ENCODE measurements at regions not wholly inside any gene's neighbourhood (a gene's known extent, or its start where the extent isn't known, plus 50 kb on each side); places are given as distances from the start of the nearest gene placed in this dataset.

DNA sequence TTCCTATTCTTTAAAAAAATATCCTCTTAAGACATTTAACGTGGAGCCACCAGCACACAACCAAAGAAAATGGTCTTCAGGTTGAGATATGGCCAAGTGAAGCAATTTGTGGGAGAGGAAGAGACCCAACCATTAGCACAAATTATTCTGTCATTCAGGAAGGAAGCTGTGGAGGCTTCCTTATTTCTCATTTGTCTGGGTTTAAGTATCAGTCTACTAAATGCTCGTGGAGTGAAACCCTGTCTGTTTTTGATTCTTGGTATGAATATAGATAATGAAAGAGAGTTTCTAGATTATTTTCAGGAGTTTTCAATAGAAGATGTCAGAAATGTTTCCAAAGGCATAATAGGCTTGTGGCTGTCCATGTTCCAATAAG is 125.1 kb downstream of the GPR65 start:
- peaks cover 31% of the 10 kb centered on the region for H3K4me1 Mint-ChIP-seq
- H3K4me3 Mint-ChIP-seq, result peak overlapping the region; percentile 60 to 83
- Histone ChIP-seq H3K27me3 (ENCODE audit: control insufficient read depth in 2 of 2, insufficient read depth in 2 of 2, low read length in 2 of 2) (no peaks in the 10 kb centered on the region), H3K4me3 (replicated peaks in 1 of 3; ENCODE audit: low read depth in 2 of 3, low read length in 3 of 3) (peak overlapping the region; percentile 9 to 63 (median 57)), H4K20me1 (ENCODE audit: insufficient read depth, low read length) (no peaks in the 10 kb centered on the region), H3K36me3 (replicated peaks in 1 of 2; ENCODE audit: control insufficient read depth in 1 of 2, insufficient read depth in 2 of 2, low read length in 2 of 2) (no peaks in the 10 kb centered on the region), H3K9ac (ENCODE audit: insufficient read depth, low read length, poor library complexity, severe bottlenecking) (peak overlapping the region; percentile 27), H2AFZ (ENCODE audit: insufficient read depth, low read depth, low read length, poor library complexity, severe bottlenecking) (peak overlapping the region; percentile 44), H3K27ac (ENCODE audit: low read depth in 1 of 2, low read length in 2 of 2) (peak overlapping the region; percentile 51 to 88), H3K4me1 (ENCODE audit: control insufficient read depth in 1 of 2, insufficient read depth in 2 of 2, low read length in 2 of 2) (peaks cover 31% of the 10 kb centered on the region in 2 donors), H3K4me2 (replicated peaks; ENCODE audit: extremely low read depth, low read length, poor library complexity, severe bottlenecking) (peak overlapping the region; percentile 64), H3K79me2 (ENCODE audit: insufficient read depth, low read length) (no peaks in the 10 kb centered on the region), H3K9me3 (replicated peaks in 1 of 2; ENCODE audit: control insufficient read depth in 1 of 2, insufficient read depth in 1 of 2, low read length in 2 of 2) (peaks cover 5 to 14% of the 10 kb centered on the region in 2 donors)
- WGBS (ENCODE audit: insufficient coverage), result no CpG with 5 or more reads among the region's 2 CpGs
- TF ChIP-seq, protein P1, sequence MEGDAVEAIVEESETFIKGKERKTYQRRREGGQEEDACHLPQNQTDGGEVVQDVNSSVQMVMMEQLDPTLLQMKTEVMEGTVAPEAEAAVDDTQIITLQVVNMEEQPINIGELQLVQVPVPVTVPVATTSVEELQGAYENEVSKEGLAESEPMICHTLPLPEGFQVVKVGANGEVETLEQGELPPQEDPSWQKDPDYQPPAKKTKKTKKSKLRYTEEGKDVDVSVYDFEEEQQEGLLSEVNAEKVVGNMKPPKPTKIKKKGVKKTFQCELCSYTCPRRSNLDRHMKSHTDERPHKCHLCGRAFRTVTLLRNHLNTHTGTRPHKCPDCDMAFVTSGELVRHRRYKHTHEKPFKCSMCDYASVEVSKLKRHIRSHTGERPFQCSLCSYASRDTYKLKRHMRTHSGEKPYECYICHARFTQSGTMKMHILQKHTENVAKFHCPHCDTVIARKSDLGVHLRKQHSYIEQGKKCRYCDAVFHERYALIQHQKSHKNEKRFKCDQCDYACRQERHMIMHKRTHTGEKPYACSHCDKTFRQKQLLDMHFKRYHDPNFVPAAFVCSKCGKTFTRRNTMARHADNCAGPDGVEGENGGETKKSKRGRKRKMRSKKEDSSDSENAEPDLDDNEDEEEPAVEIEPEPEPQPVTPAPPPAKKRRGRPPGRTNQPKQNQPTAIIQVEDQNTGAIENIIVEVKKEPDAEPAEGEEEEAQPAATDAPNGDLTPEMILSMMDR (IDR thresholded peaks at IDR 0.05), result no peak
- peaks cover 9 to 18% (median 11%) of the 10 kb centered on the region in 3 donors for H3K27me3 Mint-ChIP-seq (ENCODE audit: low read depth in 3 of 3)
- peak overlapping the region; percentile 89 to 96 (median 96) for H3K27ac Mint-ChIP-seq
- peaks cover 7 to 20% (median 15%) of the 10 kb centered on the region in 7 donors for H3K9me3 Mint-ChIP-seq
- H3K36me3 Mint-ChIP-seq, result no peaks in the 10 kb centered on the region
- intact Hi-C loops (cut with micrococcal nuclease), result loop anchor here in 1 of 2 donors (5.0 kb wide), 1 partner anchor 88 kb away; no protein-coding TSS in a partner anchor
- DNase-seq, result peak in 1 of 3 donors; percentile 73

Data from CD14-positive monocyte (primary cell).